NK-92 treated with Interleukin-12 subunit alpha and Interleukin-12 subunit beta, amount 100 ng/mL, for 24 hours (cell line): ENCODE measurements at regions not wholly inside any gene's neighbourhood (a gene's known extent, or its start where the extent isn't known, plus 50 kb on each side); places are given as distances from the start of the nearest gene placed in this dataset.
A peak's percentile ranks its signal among the peaks of the same experiment; 100 is the strongest.

Experiments used
- DNase-seq: peaks from one replicate; lab custom pipeline; 2025; lab: John Stamatoyannopoulos, UW

DNA sequence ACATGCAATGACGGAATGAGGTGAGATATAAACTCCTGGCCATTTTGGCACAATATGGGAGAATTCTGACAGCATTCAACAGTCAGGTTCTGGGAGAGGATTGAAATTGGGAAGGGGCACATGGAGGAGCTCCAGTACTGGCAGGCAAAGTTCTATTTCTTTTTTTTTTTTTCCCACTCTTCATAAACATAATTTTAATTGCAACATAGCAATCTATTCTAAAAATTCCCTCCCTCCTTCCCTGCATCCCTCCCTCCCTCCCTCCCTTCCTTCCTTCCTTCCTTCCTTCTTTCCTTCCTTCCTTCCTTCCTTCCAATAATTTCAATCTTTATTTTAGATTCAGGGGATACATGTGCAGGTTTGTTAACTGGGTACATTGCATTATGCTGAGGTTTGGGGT, 93.2 kb downstream of the PTCSC3 start:
- no peak for DNase-seq

DNA sequence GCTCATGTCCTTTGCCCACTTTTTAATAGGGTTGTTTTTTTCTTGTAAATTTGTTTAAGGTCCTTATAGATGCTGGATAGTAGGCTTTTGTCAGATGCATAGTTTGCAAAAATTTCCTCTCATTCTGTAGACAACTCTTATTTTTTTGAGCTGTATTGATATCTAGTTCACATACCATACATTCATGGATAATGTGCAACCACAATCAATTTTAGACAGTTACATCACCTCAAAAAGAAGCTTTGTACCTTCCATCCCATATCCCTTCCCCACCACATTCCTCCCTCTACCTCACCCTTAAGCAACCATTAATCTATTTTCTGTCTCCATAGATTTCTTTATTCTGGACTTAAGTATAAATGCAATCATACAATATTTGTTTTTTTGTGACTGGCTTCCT, 98.4 kb downstream of the PTCSC3 start:
- no peak for DNase-seq

DNA sequence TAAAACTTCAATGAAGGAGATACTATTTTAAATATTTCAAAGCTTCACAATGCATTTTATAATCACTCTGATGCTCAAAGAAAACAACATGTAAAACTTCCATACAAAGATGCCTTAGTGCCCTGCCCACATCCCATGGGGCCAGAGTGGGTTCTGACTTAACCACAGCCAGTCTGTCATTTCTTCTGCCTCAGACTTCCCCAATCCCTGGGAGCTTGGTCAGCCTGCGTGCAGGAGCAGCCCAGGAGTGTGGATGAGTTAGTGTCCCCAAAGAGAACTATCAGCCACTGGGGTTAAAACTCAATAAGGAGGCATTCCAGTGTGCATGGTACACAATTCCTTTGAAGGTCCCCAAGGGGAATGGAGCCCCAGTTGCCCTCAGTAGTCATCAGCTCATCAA, 100.3 kb downstream of the PTCSC3 start:
- DNase-seq: no peak

DNA sequence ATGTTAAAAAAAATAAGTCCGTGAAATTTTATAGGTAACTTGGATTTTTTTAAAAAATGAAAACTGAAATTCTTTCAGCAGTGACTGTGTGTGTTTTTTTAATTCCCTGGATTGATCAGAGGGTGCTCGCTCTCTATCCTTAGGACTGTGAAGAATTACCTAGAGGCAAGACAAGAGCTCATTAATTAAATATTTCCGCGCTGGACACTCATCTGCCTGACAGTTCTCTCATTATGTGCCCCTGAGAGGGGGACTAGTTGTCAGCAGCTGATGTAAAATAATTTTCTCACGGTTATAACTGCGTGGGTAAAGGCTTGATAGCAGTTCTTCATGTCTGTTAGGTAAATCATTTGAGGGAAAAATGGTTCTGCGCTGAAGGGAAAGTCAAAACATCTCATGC, 101.3 kb downstream of the PTCSC3 start:
- DNase-seq: no peak

DNA sequence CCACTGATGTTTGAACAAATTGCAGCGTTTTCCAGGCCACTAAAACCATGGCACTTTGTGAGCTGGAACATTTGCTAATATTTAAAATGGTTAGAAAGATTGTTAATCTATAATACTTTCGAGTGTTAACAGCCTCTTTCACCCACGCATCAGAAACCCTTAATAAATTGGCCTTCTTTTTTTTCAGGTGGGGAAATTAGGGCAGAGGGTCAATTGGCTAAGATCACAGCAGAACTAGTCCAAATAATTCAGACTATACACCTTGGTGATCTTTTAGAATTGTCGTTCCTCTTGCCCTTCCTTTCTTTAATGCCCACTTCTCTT, 105.8 kb downstream of the PTCSC3 start:
- DNase-seq: no peak

DNA sequence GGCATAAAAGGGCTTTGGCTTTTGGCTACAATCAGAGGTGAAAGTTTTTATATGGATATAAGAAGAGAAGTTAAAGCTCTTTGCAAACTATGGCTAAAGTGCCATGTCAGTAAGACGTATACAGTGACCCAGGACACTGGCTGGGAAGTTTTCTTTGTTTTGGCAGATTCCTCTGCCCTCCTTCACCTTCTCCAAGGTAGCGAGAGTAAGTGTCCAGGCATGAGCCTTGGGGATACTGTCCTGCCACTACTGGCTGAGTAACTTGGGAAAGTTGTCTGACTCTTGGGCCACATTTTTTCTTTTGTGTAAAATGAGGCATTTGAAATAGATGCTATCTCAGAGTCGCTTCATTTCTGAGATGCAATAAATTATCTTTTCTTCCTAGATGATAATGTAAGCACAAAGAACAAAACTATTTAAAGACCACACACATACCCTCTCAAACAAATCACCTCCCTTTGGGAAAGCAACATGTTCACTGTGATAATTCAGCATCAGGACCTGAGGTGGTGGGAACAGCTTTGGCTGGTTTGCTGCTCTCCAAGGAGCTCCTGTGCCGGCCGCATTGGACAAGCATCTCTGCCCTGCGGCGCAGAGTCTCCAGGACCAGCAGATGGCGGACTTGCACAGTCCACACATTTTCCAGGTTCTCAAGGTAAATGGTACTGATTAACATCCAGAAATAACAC, 106.3 kb downstream of the PTCSC3 start:
- peak; percentile 28 for DNase-seq

DNA sequence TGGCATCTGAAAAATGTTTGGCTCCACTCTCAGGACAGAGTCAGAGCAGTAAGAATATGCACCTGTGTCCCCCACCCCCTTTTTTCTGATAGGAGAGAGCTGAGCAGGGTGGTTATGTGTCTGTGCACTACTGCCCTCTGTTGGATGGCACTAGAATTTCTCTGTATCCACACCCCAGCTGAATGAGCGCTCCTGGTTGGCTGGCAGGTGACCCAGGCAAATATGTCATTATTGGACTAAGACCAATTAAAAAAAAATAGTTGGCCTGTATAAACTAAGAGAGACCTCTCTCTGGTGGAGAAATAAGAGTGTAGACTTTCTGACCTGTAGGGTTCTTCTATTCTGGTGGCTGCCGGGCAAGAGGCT, 107.0 kb downstream of the PTCSC3 start:
- DNase-seq: no peak

DNA sequence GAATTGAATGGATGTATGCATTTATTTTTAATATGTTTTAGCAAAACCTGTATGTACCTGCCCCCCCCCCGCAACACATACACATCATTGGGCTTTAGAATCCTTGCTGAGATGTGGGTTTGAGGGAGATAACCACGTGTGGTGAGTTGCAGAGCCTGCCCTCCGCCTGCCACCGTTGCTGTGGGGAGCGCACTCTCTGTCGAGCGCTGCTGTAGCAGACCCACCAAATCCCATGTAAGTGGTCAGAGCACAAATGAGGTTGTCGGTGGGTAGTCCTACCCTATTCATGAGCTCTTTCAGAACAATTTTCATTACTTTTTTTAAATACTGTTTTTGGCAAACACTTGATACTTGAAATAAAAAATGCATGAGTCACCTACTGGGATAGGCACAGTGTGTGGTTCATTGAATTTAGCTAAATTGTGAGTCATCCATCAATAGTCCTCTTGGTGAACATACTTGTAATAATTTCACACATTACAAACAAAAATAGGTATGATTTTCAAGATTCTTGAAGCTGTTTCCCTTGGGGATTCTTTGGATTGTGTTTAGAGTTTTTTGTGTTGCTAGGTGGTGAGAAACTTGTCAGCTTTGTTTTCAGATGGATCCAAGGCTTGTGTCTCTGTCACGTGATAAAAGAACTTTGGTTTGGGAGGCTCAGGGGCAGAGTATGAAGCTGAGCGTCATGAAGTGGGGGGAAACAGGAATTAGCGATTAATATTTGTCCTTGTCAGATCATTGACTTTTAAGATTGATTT, 107.6 kb downstream of the PTCSC3 start:
- DNase-seq: no peak

DNA sequence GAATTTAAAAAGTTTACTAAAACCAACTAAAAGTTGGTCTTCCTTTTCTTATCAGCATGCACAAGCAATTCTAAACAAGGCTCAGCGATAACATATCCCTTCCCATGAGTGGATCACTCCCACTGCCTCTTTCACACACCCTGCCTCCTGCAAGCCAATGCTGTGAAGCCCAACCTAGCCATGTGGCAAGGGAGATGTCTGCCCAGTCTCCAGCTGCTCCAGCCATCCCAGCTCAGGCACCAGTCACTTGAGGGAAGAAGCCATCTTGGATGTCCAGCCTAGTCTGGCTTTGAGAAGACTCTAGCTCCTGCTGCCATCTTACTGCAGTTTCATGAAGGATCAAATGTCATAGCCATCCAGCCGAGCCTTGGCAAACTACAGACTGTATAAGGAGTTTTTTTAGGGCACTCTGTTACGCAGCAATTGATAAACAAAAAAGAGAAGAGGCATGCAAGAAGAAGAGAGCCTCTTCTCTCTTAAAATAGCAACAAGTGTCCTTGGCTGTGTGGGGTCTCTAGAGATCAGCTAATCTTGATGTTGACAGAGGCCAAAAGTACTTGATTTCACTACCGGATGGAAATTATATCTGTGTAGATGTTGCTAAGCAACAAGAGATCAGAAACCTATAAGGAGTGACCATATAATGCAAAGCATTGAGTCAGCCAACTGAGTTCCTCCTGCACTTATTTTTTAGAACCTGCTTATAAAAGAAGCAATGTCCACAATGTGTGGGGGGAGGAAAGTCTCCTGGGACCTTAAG, 108.9 kb downstream of the PTCSC3 start:
- no peak for DNase-seq

DNA sequence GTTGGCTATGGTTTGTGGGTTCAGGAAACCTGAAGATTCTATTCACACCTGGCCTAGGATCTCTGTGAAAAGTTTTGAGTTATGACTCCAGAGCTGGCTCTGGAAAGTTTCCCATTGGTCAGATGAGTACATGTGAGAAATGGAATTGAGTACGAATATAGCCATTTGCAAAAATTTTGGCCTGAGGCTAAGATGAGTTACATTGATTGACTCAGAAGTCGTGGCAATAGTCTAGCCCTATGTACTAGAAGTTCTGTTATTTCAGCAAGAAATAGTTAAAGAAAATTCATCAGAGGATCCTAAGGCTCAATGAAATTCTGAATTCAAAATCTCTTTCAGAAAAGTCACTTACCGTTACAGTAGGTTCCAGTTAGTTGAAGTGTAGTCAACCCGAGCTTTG, 109.9 kb downstream of the PTCSC3 start:
- DNase-seq: no peak

DNA sequence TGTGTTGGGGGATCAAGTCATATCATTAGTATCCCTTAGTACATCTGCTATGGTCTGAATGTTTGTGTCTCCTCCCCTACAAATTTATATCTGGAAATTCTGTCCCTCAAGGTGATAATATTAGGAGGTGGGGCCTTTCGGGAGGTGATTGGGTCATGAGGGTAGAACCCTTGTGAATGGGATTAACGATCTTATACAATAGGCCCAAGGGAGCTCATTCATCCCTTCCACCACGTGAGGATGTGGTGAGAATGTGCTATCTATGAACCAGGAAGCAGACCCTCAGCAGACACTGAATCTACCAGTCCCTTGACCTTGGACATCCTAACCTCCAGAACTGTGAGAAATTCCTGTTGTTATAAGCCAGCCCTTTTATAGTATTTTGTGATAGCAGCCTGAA, 110.7 kb downstream of the PTCSC3 start:
- DNase-seq: no peak

DNA sequence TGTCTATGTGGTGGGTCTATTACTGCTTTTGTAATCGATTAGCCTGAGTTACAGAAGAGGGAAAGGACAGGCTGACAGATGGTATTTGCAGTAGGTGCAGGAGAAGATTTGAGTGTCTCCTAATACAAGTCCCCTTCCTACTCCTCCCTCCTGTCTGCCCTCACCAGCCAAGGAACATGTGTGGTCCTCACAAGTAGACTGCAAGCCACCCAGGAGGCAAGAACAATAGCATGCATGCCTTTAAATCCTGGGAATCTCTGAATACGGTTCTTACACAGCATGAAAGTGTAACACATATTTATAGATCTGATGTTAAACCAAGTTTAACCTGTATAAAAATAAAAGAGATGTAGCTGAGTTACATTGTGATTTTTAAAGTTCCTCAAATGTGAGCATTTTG, 117.0 kb downstream of the PTCSC3 start:
- DNase-seq: no peak

DNA sequence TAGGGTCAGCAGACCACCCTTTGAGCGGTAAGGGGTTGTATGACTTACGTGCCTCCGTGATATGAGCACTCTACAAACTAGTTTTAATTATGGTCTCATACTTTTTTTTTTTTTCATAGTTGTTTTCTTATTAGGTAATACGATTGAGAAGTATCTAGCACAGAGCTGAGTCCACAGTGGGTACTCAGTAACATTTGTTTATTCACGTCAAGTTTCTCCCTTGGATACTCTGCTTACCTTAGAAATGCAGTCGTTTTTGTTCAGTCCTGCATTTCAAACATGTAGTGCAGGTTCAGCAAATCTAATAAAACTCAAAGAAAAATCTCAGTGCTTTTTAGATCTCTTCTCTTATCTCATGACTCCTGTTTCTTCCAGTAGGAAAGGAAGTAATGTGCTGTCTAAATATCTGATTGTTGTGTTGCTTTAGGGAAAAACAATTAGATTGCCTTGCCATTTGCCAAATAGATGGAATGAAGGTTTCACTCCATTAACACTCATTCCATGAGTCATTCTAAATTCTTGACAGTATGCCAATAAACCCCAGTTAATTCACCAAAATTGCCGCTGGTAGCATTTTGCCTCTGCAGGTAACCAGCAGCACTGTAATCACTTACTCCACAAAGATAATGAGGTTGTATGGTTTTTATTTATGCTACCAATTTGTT, 118.9 kb downstream of the PTCSC3 start:
- no peak for DNase-seq

DNA sequence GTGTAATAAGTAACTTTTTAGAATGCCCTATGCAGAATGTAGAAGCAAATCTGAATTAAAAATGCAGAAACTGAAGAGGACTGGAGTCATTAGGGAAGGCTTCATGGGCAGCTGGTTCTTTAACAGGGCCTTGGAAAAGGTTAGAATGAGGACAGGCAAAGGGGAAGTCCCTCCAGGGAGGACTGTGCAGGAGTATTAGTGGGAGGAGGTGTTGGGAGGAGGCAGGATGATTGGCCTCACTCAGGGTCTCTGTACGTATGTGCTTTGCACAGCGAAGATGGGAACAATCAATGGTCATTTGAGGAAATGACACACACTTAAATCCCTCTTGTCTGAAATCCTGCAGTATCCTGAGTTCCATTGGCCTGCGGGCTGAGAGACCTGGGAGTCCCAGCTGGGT, 119.7 kb downstream of the PTCSC3 start:
- DNase-seq: no peak

DNA sequence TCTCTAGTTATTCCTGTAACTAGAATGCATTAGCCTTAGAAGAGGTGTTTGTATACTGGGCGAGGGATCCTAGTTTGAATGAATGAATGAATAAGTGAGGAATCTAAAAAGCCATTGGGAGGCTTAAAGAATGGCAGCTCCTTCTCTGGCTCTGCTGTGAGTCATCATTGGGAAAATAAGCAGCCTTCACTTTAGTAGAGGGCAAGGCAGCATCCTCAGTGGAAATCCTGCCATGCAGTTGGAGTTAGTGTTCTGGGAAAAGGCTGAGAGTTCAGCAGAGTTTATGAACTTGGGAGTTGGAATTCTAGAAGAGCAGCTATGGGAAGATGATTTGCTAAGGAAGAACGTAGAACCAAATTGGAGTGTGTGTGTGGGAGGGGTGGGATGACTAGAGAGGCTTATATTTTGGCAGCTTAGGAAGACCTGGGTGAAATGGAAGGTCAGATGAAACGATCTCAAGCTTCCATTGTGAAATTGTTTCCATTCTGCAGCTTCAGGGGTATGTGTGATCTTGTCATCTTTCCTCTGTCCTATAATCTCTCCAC, 120.8 kb downstream of the PTCSC3 start:
- no peak for DNase-seq

DNA sequence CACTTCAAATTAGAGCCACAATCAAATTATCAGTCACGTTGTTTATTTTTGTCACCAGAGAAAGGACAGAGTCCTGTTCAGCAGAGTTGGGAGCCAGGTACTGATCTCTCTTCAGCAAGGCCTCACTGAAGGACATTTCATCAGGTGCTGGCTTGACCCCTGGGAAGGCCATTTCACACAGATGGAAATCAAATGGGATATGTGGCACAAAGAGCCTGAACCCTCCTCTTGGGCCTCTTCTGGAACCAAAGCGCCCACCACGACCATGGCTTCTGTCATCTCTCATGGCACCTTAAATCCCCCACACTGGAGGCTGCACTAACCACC, 121.5 kb downstream of the PTCSC3 start:
- no peak for DNase-seq

DNA sequence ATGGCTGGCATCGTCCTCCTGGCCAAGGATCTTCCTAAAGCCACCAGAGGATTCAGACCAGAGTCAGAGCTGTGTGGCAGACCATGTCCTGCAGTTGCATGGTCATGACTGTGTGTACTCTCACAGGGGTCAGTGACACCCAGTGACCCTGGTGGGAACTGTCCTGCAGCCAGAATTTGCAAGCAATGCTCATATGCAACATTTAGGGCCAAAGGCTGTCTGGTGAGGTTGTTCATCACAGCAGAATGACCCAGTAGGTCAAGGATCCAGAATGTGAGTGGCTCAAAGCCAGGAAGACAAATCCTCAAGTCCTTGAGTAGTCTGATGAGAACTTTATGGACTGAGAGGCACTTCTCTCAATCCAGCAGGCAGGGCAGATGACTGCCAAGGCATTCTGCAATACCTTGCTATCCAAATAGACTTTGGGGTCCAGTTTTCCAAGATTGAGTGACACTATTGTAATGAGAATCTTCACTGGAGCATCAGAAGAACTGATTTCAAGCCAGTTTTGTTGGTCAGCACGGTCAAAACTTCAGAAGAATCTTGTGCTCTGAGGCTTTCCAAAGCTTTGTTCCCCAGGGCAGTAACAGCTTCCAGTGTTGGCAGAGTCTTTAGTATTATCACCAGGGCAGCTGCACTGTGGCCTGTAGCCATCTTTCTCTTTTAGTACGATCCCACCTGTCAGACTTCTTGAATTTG, 122.0 kb downstream of the PTCSC3 start:
- no peak for DNase-seq

DNA sequence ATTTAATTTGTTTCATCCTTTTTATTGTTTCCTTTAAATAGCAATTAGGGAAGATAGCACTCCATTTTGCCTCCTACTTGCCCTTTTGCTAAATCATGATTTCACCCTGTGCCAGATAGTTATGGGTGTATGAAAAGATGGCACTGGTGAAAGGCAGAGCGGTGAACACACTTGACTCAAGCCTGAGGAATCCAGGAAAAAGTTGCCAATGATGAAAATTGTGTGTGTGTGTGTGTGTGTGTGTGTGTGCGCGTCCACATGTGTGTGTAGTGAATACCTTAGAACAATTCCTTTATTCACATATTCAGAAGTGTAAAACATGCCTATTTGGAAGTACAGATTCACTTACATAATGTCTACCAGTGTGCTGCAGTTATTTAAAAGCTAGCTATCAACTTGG, 123.8 kb downstream of the PTCSC3 start:
- no peak for DNase-seq

DNA sequence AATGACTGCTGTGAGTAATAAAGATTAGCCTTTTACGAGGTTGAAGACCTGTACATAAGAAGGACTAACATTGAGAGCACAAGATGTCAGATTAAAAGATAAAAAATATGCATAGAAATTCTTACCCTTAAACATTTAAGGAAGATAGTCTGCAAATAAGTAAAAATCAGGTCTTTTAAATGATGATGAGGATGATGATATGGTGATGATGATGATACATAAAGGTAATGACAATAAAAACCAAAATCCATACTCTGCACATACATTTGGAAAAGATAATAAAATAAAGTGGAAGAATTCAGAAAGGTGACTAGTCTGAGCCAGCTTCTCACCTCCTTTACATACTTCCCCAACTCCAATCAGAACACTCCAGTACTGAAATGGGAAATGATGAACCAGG, 124.5 kb downstream of the PTCSC3 start:
- no peak for DNase-seq

DNA sequence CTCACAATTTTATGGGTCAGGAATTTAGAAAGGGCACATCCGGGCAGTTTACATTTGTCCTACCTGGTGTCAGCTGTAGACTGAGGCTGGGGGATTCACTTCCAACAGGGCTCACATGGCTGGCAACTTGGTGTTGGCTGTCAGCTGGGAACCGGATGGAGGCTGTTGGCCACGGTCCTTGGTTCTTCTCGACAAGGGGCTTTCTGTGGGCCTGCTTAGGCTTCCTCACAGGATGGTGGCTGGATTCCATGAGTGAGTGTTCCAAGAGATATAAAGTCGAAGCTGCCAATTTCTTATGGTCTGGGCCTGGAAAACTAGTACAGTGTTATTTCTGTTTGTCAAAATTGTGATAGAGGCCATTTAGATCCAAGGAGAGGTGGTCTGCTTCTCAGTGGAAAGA, 127.9 kb downstream of the PTCSC3 start:
- no peak for DNase-seq

DNA sequence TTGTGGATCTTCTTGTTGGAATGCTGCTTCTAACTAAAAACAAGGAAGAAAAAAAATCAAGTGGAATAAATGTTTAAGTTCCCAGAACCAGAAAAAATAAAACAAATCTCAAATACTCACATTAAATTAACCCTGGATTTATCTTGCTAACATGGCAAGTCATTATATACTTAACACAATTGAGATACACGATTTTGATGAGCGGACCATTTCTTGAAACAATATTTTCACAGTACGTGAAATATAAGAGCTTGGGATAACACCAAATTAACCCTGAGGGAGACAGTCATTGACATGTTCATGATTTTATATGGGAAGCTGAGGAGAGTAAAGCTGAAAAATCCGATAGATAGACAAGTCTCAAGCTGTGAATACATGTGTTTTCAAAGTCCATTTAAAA, 128.6 kb downstream of the PTCSC3 start:
- no peak for DNase-seq

DNA sequence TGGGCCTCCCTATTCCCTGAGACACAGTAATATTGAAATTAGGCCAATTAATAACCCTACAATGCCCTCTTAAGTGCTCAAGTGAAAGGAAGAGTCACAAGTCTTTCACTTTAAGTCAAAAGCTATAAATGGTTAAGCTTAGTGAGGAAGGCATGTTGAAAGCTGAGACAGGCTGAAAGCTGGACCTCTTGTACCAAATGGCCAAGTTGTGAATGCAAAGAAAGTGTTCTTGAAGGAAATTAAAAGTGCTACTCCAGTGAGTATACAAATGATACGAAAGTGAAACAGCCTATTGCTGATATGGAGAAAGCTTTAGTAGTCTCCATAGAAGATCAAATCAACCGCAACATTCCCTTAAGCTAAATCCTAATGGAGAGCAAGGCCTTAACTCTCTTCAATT, 140.8 kb downstream of the PTCSC3 start:
- no peak for DNase-seq
